Inflammatory macrophage treated with lipopolysaccharide for 4 hours (primary cell): ENCODE measurements at regions not wholly inside any gene's neighbourhood (a gene's known extent, or its start where the extent isn't known, plus 50 kb on each side); places are given as distances from the start of the nearest gene placed in this dataset.
"Not testable (repeated sequence)": the region's sequence is repeated elsewhere in the genome, so short reads cannot be mapped to it uniquely, and the experiment has no call there.

ENCODE experiments used
- DNase-seq: peaks from one replicate; pipeline ENCODE4 v3.0.0-alpha.2; 2020

DNA sequence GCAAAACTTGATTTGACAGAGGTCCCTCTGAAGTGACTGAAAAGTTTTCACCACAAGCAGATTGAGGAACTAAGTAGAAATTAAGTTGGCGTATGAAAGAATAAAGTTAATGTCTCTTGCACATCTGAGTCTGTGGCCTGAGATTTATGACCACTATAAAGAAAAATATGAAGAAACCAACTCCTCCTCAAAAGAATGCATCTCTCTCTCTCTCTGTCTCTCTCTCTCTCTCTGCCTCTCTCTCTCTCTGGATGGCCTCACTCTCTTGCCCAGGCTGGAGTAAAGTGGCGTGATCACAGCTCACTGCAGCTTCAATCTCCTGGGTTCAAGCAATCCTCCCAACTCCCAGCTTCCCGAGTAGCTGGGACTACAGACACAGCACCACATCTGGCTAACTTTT lies 55.2 kb downstream of the RPL22L1 start:
- no peak for DNase-seq

GRCh38 chr3:170813266-170813665 lies 56.7 kb downstream of the RPL22L1 start:
- DNase-seq: no peak

DNA sequence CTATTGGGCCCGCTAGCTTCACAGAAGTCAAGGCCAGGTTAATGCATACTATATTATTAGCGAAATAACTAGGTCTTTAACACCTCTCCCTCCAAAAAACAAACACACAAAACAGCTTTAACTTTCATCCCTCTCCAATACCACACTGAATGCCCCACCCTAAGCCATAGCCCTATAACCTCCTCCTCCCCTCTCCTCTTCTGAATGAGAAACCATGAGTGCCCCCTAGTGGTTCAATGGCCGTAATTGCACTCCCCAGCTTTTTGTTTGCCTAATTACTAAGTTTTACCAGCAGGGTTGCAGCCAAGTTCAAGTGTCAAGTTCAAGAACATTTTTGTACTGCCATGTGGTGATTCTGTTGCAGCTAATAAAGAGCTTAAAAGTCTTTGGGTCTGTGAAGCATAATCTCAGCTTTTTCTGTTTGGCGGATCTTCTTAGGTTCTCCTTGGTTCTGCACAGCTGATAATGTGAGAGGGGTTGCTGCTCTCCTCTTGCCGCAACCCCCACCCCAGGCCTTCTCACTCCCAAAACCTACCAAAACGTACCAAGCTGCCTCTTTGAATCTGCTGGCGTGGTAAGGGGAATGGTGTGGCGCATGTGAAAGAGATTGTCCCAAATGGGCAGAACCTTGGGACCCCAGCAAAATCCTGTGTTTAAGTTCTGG lies 57.9 kb downstream of the RPL22L1 start:
- DNase-seq: peak; percentile 75

DNA sequence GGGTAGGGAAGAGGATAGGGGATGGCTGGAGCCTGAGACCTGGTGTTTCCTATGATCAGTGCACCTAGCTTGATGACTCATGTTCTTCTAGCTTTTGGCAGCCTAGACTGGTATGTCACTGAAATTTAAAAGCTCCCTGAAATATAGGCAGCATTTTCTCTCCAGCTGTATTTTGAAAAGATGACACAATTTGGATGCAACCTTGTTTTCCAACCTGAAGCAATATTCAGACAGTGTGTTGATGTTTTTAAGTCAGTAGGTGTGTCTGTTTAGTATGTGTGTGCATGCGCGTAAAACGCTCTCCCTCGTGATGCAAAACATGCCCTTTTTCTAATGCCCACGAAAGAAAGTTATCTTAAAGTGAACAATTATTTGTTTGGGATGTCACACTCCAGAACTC lies 58.5 kb downstream of the RPL22L1 start:
- DNase-seq: no peak

DNA sequence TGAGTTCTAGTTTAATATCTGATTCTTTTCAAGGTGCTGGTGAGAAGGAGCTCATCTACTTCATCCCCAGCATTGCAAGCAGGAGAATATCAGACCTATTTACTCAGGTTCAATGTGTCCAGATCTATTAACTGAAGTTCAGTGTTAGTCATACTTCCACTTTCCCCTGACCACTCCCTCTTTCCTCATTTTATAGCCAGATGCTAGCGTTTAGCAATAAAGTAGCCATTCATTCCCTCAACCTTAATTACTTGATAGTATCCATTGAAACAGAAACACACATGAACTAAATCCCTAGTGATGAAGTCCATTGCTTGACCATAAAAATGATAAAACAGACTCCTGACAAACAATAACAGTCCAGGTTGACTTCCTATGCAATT lies 60.0 kb downstream of the RPL22L1 start:
- peak; percentile 26 for DNase-seq

DNA sequence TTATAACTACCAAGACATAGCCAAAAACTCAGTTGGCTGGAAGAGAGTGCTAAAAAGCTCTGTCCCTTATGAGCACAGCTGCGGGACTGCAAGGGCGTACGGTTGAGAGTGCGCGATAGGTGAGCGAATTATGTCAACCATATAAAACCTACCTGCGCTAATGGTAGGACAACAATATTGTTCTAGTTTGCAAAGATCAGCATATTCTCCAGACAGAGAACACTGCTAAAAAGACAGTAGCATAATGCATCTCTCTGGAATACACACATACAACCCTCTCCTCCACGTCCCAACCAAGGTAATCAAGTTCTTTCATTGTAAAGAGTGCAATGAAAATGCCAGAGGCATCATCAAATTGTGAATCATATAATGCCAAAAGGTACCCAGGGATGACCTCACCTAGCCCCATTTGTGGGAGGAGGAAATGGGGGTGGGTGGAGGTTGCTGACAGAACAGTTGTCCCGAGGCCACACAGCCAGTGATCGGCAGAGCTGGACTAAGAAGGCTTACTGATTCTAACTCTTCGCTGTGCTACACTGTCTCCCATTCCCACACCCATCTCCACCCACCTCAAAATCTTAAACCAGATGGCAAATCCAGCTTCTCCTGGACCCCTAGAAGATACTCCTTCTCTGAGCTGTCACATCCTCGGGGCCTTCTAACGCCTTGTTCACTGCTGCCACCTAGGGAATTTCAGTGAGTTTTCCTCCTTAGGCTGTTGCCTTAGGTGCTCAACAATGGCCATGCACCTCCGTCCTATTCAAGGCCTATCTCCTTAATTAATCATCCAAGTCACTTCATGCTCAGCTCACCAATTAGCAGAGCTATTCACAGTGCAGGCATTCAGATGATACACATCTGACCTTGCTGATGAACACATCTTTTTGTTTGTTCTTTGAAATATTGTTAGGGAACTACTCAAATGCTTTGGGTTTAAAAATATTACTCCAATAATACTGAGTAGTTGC lies 60.7 kb downstream of the RPL22L1 start:
- peak; percentile 8 for DNase-seq

DNA sequence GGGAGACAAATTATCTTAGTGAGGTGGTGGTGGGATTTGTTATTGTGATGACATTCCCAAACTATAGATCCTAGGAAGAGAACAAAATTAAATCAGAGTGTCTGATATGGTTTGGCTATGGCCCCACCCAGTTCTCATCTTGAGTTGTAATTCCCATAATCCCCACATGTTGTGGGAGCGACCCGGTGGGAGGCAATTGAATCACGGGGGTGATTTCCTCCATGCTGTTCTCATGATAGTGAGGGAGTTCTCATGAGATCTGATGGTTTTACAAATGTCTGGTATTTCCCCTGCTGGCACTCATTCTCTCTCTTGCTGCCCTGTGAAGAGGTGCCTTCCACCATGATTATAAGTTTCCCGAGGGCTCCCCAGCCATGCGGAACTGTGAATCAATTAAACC lies 62.0 kb downstream of the RPL22L1 start:
- no peak for DNase-seq

- DNase-seq: no peak
Measured at GRCh38 chr3:170806676-170807075, 63.3 kb downstream of the RPL22L1 start.

DNA sequence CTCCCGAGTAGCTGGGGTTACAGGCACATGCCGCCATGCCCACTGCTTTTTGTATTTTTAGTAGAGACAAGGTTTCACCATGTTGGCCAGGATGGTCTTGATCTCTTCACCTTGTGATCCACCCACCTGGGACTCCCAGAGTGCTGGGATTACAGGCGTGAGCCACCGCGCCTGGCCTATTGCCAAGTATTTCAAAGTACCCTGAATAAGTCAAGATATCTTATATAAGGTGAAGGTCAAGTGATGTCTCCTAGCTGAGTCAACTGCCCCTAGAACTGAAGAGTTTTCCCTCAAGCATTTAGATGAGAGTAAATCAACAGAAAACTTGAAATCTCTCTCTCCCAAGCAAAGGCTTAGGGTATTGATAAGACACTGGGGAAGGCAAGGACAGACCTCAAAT lies 63.9 kb downstream of the RPL22L1 start:
- DNase-seq: no peak

GRCh38 chr3:170805296-170805695 lies 64.7 kb downstream of the RPL22L1 start:
- not testable (repeated sequence) for DNase-seq

DNA sequence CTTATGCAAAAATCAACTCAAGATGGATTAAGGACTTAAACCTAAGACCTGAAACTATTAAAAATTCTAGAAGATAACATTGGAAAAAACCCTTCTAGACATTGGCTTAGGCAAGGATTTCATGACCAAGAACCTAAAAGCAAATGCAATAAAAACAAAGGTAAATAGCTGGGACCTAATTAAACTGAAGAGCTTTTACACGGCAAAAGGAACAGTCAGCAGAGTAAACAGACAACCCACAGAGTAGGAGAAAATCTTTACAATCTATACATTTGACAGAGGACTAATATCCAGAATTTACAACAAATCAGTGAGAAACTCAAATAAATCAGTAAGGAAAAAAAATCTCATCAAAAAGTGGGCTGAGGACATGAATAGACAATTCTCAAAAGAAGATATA lies 65.4 kb downstream of the RPL22L1 start:
- DNase-seq: not testable (repeated sequence)

GRCh38 chr3:170804078-170804477 lies 65.9 kb downstream of the RPL22L1 start:
- DNase-seq: no peak

- DNase-seq: no peak
Measured at GRCh38 chr3:170802164-170803151, 67.5 kb downstream of the RPL22L1 start.

DNA sequence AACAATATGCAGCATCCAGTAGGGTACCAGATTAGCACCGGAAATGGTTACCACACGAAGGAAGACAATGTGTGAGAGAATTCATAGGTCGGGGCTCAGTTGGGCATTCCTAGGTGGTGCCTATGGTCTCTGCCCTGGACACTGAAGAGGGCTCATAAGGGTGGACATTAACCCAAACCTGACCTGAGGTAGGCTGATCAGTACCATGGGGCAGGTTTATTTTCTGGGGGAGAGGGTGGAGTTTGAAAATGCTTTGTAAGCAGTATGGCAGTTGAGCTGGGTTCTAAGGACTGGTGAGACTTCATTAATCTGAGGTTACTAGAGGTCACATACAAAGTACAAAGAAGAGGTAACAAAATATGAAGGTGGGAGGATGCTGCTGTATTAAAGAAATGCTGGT lies 68.4 kb downstream of the RPL22L1 start:
- DNase-seq: no peak

GRCh38 chr3:170800275-170800674 lies 69.7 kb downstream of the RPL22L1 start:
- DNase-seq: not testable (repeated sequence)

DNA sequence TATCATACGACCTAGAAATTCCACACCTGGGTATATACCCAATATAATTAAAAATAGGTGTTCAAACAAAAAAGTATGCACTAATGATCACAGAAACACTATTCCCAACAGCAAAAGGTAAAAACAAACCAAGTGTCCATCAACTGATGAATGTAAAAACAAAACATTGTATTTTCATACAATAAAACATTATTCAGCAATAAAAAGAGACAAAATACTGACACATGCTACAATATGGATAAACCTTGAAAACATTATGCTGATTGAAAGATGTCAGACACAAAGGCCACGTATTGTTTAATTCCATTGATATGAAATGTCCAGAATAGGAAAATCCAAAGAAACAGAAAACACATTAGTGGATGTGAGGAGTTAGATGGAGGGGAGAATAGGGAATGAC lies 71.0 kb downstream of the RPL22L1 start:
- DNase-seq: no peak

DNA sequence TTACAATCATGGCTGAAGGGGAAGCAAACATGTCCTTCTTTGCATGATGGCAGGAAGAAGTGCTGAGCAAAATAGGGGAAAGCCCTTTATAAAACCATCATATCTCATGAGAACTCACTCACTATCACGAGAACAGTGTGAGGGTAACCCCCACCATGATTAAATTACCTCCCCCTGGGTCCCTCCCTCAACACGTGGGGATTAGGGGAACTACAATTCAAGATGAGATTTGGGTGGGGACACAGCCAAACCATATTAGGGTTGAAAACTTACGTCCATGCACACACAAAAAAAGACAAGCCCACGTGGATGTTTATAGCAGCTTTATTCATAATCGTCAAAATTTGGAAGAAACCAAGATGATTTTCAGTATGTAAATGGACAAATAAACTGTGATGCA lies 72.3 kb downstream of the RPL22L1 start:
- DNase-seq: no peak

DNA sequence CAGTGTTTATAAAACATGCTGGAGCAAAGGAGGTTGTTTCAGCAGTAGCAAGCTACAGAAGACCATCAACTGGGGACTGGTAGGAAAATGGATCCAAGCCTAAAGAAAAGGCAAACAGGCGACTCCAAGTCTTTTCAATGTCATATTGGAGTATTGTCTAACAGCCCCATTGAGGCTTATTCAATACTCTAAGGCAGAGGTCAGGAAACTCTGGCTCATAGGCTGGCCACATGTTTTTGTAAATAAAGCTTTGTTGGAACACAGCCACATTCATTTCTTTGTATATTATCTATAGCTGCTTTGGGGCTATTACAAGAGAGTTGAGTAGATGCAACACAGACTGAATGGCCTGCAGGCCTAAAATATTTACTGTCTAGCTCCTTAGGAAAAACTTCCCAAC lies 77.5 kb downstream of the RPL22L1 start:
- no peak for DNase-seq

- DNase-seq: no peak
Measured at GRCh38 chr3:170790647-170791046, 79.3 kb downstream of the RPL22L1 start.

DNA sequence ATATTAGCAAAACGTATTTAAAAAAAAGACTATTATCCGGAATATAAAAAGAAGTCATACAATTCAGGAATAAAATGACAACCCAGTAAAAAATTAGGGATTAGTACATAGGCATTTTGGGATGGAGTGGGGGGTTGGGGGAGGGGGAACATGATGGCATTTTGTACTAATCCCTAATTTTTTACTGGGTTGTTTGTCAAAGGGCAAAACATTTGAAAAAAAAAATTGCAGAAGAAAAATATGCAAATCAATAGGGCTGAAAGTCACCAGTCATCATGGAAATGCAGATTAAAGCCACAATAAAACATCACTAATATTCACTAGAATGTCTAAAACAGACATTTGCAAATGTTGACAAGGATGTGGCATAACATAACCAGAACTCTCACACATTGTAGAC lies 82.5 kb downstream of the RPL22L1 start:
- DNase-seq: no peak

GRCh38 chr3:170785454-170785853 lies 84.5 kb downstream of the RPL22L1 start:
- DNase-seq: no peak

DNA sequence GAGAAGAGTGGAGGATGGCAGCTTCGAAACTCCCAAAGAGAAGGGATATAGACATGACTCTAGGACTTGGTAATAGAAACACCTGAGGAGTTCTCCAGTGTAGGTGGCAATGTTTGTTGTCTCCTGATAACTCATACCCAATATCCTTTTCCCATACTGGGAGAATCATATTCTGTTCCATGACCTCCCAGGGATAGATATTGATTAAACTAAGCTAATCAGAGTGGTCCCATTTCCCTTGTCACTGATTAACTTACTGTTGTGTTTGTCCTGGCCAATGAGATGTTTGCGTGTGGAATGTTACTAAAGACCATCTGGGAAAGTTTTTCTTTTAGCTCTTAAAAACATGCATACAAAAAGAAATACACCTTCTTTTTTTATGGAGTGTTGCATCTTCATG lies 85.6 kb downstream of the RPL22L1 start:
- no peak for DNase-seq

DNA sequence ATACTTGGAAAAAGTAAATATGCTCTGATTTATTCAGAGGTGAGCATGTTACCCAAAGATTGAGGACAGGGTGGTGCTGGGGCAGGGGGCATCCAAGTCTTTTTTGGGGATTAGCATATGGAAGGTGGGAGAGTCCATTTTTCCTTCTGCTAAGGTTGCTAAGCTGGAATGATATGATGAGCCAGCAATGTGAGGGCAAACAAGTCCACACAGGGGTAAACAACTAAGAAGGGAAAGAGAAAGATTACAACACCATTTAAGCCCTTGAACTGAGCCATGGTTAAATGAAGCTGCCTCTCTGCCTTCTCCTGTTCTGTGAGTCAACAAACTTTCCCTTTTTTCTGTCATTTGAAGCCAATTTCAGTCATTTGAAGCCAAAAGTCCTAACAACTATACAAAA lies 89.0 kb downstream of the RPL22L1 start:
- DNase-seq: no peak
